HFF-Myc (cell line): ENCODE measurements at regions not wholly inside any gene's neighbourhood (a gene's known extent, or its start where the extent isn't known, plus 50 kb on each side); places are given as distances from the start of the nearest gene placed in this dataset.

ENCODE experiments used
- DNase-seq: peaks from one replicate; pipeline ENCODE4 v3.0.0-alpha.2; 2011; ENCODE audit warnings: low read depth; ENCODE audit errors: extremely low read depth
- H3K4me3 ChIP-seq: replicated peaks from 2 replicates; pipeline ENCODE4 v1.5.1; 2011; ENCODE audit warnings: low read depth, mild to moderate bottlenecking, control low read depth, low read length
- TF ChIP-seq, protein P1 (sequence below): IDR thresholded peaks from 2 replicates; pipeline ENCODE4 v1.5.1; 2012; ENCODE audit warnings: mild to moderate bottlenecking, low read depth, low read length, control low read depth; ENCODE audit errors: missing control alignments

DNA sequence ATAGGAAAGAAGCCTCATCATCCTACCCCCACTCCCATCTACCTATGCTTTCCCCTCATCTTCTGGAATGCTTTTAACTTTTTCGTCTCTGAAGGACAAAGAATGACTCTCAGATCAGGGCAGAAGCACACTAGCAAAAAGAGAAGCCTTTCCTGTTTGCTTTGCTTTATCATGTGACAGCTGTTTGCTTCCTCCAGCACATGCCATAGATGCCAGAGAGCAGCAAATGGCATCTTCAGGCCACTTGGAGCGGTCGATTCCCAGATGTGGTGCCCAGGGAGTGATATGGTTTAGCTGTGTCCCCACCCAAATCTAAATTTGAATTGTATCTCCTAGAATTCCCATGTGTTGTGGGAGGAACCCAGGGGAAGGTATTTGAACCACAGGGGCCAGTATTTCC, 294.8 kb downstream of the GADD45G start:
- H3K4me3 ChIP-seq, result no peak overlapping the region
- no peak for DNase-seq
- TF ChIP-seq, protein P1, sequence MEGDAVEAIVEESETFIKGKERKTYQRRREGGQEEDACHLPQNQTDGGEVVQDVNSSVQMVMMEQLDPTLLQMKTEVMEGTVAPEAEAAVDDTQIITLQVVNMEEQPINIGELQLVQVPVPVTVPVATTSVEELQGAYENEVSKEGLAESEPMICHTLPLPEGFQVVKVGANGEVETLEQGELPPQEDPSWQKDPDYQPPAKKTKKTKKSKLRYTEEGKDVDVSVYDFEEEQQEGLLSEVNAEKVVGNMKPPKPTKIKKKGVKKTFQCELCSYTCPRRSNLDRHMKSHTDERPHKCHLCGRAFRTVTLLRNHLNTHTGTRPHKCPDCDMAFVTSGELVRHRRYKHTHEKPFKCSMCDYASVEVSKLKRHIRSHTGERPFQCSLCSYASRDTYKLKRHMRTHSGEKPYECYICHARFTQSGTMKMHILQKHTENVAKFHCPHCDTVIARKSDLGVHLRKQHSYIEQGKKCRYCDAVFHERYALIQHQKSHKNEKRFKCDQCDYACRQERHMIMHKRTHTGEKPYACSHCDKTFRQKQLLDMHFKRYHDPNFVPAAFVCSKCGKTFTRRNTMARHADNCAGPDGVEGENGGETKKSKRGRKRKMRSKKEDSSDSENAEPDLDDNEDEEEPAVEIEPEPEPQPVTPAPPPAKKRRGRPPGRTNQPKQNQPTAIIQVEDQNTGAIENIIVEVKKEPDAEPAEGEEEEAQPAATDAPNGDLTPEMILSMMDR, result no peak

DNA sequence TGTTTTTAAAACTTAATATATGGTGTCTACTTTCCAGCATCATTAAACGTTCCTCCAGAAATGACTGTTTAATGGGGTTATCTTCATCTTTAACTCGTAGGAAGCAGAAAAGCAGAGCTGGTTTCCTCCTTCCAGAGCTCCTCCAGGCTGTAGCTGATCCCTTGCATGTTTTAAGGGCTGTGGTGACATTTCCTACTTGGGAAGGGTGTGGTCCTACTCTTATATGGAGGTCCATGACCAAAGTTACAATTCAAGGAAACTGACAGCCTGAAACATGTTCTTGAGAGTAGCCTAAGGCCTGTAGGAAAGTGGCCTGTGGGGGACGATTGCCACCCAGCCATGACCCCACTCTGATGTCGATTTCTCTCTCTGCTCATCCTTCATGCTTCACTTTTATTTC, 297.1 kb downstream of the GADD45G start:
- no peak overlapping the region for H3K4me3 ChIP-seq
- TF ChIP-seq, protein P1, result no peak
- DNase-seq, result no peak

- no peak for DNase-seq
- TF ChIP-seq, protein P1, result no peak
- no peak overlapping the region for H3K4me3 ChIP-seq
These were observed 297.8 kb downstream of the GADD45G start for GRCh38 chr9:89902450-89903140.

DNA sequence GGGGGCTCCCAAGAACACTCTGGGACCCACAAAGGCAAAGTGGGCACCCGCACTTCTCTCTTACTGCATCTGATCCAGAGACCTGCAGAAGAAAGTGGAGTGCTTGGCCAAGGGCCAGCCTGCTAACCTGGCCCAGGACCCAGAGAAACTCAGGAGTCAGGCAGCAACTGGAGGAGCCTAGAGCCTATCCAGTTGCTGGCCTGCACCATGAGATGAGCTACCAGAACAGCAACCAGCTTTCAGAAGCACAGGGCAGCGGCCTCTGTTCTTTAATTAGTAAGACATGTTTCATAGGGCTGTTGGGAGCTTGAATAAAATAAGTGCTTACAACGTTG, 298.3 kb downstream of the GADD45G start:
- DNase-seq, result no peak
- TF ChIP-seq, protein P1, result no peak
- H3K4me3 ChIP-seq, result no peak overlapping the region

GRCh38 chr9:89905606-89906338, 301.0 kb downstream of the GADD45G start:
- no peak overlapping the region for H3K4me3 ChIP-seq
- TF ChIP-seq, protein P1, result no peak
- no peak for DNase-seq

DNA sequence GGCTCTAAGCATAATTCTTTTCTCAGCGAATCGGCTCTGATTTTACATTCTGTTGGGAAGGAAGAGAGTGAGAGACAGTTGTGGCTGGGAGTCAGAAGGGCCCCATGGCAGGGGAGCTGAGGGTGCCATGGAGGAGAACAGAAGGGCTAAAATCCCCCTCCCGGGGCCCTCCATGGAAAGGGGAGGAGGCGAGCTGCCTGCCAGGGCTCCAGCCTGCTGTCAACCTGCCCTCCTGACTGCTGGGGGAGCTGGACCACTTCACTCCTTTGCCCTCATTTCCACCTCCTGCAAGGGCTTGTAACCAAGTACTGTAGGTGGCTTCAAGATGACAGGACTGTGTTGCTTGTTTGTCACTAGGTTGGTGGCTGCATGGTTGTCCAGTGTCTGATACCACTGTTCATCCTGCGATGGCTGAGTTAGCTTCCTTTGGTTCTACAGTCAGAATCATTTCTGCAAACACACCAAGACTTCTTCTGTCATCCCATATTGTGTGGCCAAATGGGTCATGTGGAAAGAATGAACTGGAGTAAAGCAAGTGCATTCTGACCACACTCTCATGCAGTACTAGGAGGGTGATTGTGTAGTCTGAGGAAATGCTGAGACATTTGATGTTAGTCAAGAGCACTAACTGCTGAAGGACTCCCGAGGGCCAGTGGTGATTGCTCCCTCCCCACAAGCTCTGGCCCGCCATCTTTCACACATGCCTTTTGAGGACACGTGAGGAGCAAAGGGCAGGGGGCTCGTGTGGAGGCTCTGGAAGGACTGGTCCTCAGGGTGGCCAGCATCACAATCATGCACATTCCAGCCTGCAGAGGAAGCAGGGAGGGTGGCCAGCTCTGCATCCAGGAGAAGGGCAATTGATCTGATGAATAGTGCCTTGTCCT, 307.2 kb downstream of the GADD45G start:
- H3K4me3 ChIP-seq, result no peak overlapping the region
- DNase-seq, result no peak

More for the DNA sequence above, 307.2 kb downstream of the GADD45G start:
- TF ChIP-seq, protein P1, result no peak
